ENCODE measurements at regions not wholly inside any gene's neighbourhood (a gene's known extent, or its start where the extent isn't known, plus 50 kb on each side); places are given as distances from the start of the nearest gene placed in this dataset.

DNA sequence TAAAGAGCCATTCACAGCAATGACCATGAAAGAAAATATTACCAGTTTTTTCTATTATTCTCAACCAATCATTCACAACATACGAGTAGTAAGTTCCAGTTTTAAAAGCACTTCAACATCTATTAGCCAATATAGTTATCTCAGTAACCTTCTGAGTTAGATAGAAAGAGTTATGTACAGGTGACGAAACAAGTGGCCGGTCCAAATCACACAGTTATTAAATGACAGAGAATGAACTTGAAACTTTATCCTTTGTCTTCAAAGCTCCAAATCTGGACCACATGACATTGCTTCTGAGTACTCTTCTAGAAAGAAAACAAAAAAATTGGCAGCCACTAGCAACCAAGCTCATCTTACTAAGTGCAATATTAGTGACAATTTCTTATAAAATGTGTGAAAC lies 393.8 kb downstream of the OMA1 start:
- TF ChIP-seq, protein P1, sequence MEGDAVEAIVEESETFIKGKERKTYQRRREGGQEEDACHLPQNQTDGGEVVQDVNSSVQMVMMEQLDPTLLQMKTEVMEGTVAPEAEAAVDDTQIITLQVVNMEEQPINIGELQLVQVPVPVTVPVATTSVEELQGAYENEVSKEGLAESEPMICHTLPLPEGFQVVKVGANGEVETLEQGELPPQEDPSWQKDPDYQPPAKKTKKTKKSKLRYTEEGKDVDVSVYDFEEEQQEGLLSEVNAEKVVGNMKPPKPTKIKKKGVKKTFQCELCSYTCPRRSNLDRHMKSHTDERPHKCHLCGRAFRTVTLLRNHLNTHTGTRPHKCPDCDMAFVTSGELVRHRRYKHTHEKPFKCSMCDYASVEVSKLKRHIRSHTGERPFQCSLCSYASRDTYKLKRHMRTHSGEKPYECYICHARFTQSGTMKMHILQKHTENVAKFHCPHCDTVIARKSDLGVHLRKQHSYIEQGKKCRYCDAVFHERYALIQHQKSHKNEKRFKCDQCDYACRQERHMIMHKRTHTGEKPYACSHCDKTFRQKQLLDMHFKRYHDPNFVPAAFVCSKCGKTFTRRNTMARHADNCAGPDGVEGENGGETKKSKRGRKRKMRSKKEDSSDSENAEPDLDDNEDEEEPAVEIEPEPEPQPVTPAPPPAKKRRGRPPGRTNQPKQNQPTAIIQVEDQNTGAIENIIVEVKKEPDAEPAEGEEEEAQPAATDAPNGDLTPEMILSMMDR (IDR thresholded peaks at IDR 0.05), result no peak
- TF ChIP-seq EZH2 (IDR thresholded peaks at IDR 0.05; ENCODE audit: borderline replicate concordance, insufficient read depth, low read depth, low read length, poor library complexity, severe bottlenecking), result no peak
